ENCODE measurements at regions not wholly inside any gene's neighbourhood (a gene's known extent, or its start where the extent isn't known, plus 50 kb on each side); places are given as distances from the start of the nearest gene placed in this dataset.

- TF ChIP-seq CTCF (IDR thresholded peaks at IDR 0.05), result no peak
- no peak for TF ChIP-seq POLR2A (IDR thresholded peaks at IDR 0.05)
- TF ChIP-seq POLR2AphosphoS5 (IDR thresholded peaks at IDR 0.05), result no peak
Measured at GRCh38 chr6:170148709-170149470, 142.0 kb downstream of the DLL1 start.
